C1 segment of cervical spinal cord (tissue), 14 donors: ENCODE measurements at regions not wholly inside any gene's neighbourhood (a gene's known extent, or its start where the extent isn't known, plus 50 kb on each side); places are given as distances from the start of the nearest gene placed in this dataset.
A peak's percentile ranks its signal among the peaks of the same experiment; 100 is the strongest.
"Not testable (repeated sequence)": the region's sequence is repeated elsewhere in the genome, so short reads cannot be mapped to it uniquely, and the experiment has no call there.

Experiments
- DNase-seq, 14 donors: peaks; one replicate each; lab custom pipeline; 2025; lab: John Stamatoyannopoulos, UW

DNA sequence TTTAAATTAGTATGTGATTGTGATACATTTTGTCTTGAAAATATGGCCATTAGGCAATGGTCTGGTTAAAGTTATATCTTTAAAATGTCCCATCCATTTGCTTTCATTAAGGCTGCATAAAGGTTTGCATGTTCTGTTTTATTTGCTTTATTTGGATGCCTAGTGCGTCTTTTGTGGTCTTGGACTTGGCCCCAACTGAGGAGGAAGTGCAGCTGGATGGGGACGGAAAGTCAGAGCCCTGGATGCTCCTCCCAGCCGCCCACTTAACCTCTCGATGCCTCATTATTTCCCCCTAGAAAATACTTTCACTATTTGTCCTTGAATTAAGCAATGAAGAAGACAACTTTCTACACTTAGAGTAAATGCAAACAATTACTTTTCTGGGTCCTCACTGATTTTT lies 898.2 kb downstream of the MCTP2 start:
- DNase-seq = no peak

DNA sequence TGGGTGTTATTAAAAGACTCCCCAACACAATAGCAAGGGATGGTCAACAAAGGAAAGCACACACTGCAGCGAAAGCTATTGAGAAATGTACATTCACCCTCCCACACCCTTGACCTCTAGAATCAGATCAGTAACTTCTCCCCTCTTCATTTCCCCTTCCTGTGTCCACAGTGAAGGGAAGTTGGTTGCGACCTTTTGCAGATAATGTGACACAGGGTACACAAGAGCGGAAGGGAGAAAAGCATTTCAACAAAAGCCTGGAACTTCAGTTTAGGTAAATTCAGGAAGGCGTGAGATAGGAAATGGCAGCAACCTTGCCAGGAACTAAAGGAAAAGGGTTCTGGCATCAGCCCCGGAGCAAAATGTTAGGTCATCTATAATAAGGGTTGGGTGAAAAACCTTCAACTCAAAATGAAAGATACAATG lies 899.8 kb downstream of the MCTP2 start:
- DNase-seq = no peak

GRCh38 chr15:95132774-95133173 lies 901.4 kb downstream of the MCTP2 start:
- no peak for DNase-seq

DNA sequence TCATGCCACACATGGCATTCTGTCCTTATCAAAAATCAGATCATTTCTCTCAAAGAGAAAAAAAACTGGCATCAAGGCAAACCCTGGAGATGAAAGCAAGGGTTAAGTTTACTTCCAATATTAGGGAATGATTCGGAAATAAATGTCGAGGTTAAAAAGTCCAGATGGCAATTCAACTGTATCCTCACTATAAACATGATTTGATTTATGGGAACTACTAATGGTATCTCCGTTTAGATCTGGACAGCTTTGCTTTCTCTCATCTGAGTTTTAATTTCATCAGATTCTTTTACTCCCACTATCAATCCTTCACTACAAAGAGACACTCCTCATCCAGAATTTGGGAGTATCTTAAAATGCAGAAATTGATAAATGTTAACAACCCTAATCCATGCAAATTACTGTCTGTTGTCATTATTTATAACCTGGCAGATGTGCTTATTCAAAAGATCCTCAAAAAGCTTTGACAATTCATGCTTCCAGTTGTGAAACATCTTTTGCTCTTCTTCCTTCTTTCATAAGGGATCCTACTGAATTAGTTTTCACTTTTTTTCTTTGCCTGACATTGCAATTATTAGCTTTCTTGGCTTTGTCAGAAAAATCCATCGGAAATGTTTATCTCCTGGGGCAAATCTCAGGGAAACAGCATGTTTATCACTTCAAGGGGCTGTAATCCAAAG lies 903.2 kb downstream of the MCTP2 start:
- no peak for DNase-seq

- DNase-seq = no peak
Observed at GRCh38 chr15:95138604-95139270, 907.4 kb downstream of the MCTP2 start.

GRCh38 chr15:95141486-95141885 lies 910.1 kb downstream of the MCTP2 start:
- DNase-seq = no peak

DNA sequence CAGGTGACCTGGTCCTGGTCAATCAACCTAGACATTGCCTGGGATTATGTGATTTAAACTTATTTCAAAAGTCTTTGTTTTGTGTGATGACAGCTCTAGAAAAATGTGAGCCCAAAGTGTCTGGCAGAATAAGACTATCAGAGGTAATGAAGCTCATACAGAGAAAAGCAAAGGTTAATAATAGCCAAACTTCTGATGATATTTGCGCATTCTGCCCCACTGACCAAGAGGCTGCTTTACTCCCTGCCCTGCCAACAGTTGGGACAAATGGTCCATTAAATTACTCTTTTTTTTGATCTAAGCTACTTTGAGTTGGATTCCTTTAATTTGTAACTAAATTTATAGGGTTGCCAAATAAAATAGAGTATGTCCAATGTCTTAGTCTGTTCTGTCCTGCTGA lies 911.2 kb downstream of the MCTP2 start:
- no peak for DNase-seq

GRCh38 chr15:95146481-95146880 lies 915.1 kb downstream of the MCTP2 start:
- DNase-seq = peak in 1 of 14 donors; percentile 24

DNA sequence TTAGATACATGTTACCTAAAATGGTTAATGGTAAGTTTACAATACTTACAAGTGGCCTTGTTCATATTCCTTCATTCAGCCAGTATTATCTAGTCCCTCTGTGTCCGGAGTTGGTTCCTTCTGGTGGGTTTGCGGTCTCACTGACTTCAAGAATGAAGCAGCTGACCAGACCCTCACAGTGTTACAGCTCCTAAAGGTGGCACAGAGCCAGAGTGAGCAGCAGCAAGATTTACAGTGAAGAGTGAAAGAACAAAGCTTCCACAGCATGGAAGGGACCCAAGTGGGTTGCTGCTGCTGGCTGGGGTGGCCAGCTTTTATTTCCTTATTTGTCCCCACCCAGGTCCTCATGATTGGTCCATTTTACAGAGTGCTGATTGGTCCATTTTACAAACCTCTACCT lies 916.8 kb downstream of the MCTP2 start:
- DNase-seq = no peak

GRCh38 chr15:95149036-95149435 lies 917.7 kb downstream of the MCTP2 start:
- no peak for DNase-seq

DNA sequence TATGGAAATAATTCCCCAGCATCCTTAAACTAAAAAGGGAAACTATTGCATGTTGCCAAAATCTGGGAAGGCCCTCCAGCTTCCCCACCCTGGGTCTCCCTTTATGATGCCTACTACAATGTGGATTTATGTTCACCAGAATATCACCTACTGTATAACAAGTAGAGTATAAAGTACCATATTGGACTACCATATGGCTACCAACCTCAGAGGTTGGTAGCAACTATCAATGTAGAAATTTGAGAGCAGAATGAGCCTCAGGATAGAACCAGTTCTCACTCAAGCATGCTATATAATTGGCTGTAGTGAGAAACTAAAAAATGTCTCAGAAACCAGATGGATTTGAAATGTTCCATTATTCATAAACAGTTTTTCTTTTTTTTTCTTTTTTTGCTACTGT lies 918.4 kb downstream of the MCTP2 start:
- no peak for DNase-seq

DNA sequence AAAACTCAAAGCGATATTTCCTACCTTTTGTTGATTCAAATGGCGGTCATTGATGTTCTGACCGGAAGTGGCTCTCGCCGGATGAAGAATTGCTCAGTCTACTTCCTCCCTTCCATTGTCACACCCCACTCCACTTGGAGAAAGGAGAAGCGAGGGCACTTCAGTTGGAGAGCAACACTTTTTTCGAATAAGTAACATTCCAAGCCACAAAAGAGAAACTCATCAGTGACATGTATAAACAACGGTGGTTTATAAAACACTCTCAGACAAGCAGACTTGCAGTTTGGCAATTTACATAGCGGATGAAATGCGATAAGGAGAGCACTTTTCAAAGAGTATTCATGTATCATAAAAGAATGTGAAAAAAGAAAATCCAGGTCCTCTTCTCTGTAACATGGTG lies 919.1 kb downstream of the MCTP2 start:
- no peak for DNase-seq

- DNase-seq = no peak
Observed at GRCh38 chr15:95152741-95153140, 921.4 kb downstream of the MCTP2 start.

DNA sequence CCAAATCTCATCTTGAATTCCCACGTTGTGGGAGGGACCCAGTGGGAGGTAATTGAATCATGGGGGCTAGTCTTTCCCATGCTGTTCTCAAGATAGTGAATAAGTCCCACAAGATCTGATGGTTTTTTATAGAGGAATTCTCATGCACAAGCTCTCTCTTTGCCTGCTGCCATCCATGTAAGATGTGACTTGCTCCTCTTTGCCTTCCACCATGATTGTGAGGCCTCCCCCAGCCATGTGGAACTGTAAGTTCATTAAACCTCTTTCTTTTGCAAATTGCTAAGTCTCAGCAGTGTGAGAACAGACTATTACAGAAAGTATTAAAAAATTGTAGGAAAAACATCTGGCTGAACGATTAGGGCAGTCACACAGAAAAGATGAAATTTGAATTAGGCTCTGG lies 921.8 kb downstream of the MCTP2 start:
- not testable (repeated sequence) for DNase-seq

GRCh38 chr15:95160316-95160715 lies 929.0 kb downstream of the MCTP2 start:
- no peak for DNase-seq

GRCh38 chr15:95162069-95162468 lies 930.7 kb downstream of the MCTP2 start:
- no peak for DNase-seq

DNA sequence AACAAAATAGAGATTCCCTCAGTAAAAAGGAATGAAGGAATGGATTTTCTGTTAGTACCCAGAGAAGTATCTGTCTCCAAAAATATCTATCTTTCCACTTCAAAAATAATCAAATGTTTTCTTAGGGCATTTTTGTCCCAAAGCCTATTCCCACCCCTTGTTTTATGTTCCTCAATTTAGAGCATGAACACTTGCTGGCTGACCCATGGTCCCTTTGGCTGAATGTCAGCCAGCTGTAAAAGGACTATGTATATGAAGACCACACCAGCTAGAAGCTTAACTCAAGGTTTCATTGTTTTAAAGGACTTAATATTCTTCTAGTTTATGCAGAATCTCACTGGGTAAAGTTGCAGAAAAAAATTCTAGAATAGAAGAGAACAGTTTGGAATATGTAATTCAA lies 931.2 kb downstream of the MCTP2 start:
- no peak for DNase-seq

GRCh38 chr15:95162967-95163531 lies 931.7 kb downstream of the MCTP2 start:
- DNase-seq = no peak

DNA sequence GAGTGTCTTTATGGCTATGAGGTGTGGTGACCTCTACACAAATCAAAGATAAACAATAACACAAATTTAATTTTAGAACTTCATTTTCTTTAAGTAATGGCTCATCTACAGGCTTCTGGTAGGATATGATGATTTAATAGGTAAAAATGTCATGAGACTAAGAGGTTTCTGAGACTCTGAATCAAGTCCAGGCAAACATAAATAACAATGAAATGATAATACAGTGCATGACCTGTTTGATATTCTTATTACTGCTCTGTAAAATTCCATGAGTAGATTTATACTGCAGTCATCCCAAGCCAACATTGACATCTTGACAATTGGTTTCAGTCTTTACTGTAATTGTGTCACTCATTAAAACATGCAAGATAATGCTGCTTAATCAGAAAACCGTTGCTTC lies 936.8 kb downstream of the MCTP2 start:
- DNase-seq = no peak

GRCh38 chr15:95168951-95169431 lies 937.6 kb downstream of the MCTP2 start:
- DNase-seq = no peak

GRCh38 chr15:95169541-95170459 lies 938.4 kb downstream of the MCTP2 start:
- no peak for DNase-seq
